DOHH2 (cell line): ENCODE measurements at regions not wholly inside any gene's neighbourhood (a gene's known extent, or its start where the extent isn't known, plus 50 kb on each side); places are given as distances from the start of the nearest gene placed in this dataset.

Experiments
- EZH2phosphoT487 ChIP-seq: fragments of 200-600 bp; sonication (generic); IDR thresholded peaks from 2 replicates; pipeline ENCODE4 v1.6.1; 2017; ENCODE audit warnings: borderline replicate concordance, mild to moderate bottlenecking, antibody characterized with exemption, low read length, moderate library complexity, mixed read lengths
- TF ChIP-seq, protein P1 (sequence below): fragments of 200-600 bp; sonication (generic); IDR thresholded peaks from one replicate; pipeline ENCODE4 v1.5.1; 2014; ENCODE audit warnings: antibody characterized with exemption, mild to moderate bottlenecking, low read depth, low read length; ENCODE audit not compliant: poor library complexity, severe bottlenecking

DNA sequence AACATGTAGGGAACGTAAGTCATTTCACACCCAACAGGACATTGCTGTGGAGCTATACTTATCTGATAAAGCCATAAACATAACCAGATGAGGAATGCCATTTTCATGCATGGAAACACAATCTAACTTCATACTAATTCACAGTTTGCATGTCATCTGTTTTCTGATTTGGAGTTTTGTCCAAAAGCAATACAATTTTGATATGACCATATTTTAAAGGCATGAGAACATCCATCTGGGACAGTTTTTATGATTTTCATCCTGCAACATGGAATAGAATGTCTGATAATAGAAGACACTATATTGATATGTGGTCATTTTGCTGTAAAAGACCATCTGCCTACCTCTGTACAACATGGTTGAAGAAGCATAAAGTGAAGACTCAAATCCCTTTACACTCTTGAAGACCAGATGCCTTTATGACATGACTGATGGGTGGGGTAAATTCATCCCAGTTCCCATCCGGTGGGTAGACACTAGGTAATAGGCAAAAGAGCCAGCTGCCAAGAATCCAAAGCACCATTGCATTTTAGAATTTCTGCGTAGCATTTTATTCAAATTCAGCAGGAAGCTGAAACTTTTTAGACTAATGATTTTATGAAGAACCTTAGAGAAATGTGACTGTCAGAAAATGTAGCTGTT is 309.8 kb downstream of the LMO7 start:
- TF ChIP-seq, protein P1, sequence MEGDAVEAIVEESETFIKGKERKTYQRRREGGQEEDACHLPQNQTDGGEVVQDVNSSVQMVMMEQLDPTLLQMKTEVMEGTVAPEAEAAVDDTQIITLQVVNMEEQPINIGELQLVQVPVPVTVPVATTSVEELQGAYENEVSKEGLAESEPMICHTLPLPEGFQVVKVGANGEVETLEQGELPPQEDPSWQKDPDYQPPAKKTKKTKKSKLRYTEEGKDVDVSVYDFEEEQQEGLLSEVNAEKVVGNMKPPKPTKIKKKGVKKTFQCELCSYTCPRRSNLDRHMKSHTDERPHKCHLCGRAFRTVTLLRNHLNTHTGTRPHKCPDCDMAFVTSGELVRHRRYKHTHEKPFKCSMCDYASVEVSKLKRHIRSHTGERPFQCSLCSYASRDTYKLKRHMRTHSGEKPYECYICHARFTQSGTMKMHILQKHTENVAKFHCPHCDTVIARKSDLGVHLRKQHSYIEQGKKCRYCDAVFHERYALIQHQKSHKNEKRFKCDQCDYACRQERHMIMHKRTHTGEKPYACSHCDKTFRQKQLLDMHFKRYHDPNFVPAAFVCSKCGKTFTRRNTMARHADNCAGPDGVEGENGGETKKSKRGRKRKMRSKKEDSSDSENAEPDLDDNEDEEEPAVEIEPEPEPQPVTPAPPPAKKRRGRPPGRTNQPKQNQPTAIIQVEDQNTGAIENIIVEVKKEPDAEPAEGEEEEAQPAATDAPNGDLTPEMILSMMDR = no peak
- TF ChIP-seq EZH2phosphoT487 = no peak
